ENCODE measurements at regions not wholly inside any gene's neighbourhood (a gene's known extent, or its start where the extent isn't known, plus 50 kb on each side); places are given as distances from the start of the nearest gene placed in this dataset.

DNA sequence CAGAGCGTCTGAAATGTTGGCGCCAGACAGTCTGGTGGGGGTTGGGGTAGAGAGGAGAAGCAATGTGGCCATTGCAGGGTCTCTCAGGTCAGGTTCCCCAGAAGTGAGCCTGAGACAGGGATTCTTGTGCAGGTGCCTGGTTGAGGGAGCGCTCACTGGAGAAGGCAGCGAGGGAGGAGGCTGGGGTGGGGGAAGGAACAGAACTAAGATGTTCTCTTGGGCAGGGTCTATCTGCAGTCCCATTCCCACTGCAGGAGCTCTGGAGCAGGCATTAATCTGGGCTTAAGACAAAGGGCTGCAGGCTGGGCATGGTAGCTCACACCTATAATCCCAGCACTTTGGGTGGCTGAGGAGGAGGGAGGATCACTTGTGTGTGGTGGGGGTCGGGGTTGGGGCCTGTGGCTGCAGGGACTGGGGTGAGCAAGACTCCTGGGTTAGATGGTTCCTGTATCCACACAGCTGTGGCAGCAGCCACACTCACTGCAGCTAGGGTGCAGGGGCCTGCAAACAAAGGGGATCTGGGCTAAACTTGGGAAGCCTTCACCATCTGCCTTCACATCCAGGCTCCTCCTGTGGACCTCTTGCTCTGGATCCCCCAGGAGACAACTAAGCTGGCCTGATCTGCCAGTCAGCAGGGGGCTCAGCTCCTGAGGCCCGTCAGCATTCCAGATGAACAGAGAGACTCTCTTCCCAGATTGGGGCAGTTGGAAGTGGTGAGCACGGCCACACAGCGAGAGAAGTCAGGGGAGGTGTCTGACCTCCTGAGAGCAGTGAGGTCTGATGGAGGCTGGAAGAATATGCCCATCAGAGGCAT lies 172.5 kb downstream of the ABHD5 start:
- no peak overlapping the region for H3K4me3 ChIP-seq
- intact Hi-C loops (cut with DNase I, micrococcal nuclease): no loop called here
- H3K4me1 ChIP-seq (ENCODE audit: low read depth): no peaks in the 10 kb centered on the region
- H3K36me3 ChIP-seq (ENCODE audit: low read depth): no peaks in the 10 kb centered on the region
- TF ChIP-seq, protein P1, sequence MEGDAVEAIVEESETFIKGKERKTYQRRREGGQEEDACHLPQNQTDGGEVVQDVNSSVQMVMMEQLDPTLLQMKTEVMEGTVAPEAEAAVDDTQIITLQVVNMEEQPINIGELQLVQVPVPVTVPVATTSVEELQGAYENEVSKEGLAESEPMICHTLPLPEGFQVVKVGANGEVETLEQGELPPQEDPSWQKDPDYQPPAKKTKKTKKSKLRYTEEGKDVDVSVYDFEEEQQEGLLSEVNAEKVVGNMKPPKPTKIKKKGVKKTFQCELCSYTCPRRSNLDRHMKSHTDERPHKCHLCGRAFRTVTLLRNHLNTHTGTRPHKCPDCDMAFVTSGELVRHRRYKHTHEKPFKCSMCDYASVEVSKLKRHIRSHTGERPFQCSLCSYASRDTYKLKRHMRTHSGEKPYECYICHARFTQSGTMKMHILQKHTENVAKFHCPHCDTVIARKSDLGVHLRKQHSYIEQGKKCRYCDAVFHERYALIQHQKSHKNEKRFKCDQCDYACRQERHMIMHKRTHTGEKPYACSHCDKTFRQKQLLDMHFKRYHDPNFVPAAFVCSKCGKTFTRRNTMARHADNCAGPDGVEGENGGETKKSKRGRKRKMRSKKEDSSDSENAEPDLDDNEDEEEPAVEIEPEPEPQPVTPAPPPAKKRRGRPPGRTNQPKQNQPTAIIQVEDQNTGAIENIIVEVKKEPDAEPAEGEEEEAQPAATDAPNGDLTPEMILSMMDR (IDR thresholded peaks at IDR 0.05): no peak
- H3K9me3 ChIP-seq: no peaks in the 10 kb centered on the region
- DNase-seq: no peak
- ATAC-seq: no peak

DNA sequence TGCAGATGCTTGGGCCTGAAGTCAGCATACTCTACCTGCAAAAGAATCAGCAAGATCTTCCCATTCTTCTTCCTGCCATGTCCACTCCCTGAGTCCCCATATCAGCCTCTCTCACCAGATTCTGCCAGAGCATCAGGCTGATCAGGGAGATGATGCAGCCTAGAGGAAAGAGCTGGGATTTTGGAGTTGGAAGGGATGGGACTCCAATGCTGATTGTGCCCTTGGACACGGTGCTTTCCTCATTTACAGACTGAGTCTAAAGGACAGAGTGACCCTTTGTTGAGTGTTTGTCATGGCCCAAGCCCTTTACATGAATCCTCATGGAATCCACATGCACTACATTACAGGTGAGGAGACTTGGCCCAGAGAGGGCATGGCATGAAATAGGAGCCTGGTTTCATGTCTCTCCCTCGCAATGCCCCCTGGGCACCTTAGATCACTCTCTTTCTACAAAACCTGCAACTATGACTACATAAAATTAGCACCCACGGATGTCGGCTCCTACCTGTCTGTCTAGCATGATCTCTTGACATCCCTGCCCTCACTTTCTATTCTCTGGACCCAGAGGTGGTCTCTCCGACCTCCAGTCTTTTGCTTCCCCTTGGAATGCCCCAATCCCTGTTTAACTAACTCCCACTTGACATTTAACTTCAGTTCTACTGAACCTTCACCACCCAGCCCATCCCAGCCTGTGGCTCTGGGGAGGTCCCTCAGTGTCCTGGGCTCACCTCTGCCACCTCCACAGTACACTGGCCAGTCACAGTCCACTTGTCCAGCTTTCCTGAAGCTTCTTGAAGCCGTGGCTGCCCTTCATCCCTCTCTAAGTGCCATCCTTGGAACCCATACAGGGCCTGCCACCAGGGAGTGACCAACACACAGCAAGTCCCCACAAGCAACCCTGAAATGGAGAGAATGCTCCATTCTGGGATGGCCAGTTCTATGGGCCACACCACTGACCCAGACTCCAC lies 173.5 kb downstream of the ABHD5 start:
- intact Hi-C loops (cut with DNase I, micrococcal nuclease): no loop called here
- TF ChIP-seq, protein P1 (IDR thresholded peaks at IDR 0.05): no peak
- Histone ChIP-seq H3K4me1 (ENCODE audit: low read depth) (no peaks in the 10 kb centered on the region), H3K9me3 (no peaks in the 10 kb centered on the region), H3K36me3 (ENCODE audit: low read depth) (no peaks in the 10 kb centered on the region), H3K4me3 (no peak overlapping the region)
- no peak for ATAC-seq
- no peak for DNase-seq

DNA sequence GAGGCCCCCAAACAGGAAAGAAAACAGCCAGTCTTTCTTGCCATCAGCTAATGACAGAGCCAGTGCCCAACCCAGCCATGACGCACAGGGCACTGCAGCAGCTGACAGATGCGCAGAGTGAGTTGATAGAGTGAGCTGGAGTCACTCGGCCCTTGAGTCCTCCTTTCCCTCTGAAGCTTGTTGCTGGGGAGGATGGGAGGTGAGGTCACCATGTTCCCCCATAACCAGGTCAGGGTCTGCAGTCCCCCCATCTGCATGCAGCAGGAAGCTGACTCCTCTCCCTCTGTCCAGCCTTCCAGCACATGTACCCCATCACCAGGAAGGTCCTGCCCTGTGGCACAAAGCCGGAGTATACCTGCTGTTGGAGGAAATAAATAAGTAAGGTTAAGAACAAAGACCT lies 174.6 kb downstream of the ABHD5 start:
- Histone ChIP-seq H3K4me1 (ENCODE audit: low read depth) (no peaks in the 10 kb centered on the region), H3K4me3 (no peak overlapping the region), H3K9me3 (no peaks in the 10 kb centered on the region), H3K36me3 (ENCODE audit: low read depth) (no peaks in the 10 kb centered on the region)
- TF ChIP-seq, protein P1 (IDR thresholded peaks at IDR 0.05): no peak
- ATAC-seq (no peak), DNase-seq (no peak)
- intact Hi-C loops (cut with DNase I, micrococcal nuclease): no loop called here

DNA sequence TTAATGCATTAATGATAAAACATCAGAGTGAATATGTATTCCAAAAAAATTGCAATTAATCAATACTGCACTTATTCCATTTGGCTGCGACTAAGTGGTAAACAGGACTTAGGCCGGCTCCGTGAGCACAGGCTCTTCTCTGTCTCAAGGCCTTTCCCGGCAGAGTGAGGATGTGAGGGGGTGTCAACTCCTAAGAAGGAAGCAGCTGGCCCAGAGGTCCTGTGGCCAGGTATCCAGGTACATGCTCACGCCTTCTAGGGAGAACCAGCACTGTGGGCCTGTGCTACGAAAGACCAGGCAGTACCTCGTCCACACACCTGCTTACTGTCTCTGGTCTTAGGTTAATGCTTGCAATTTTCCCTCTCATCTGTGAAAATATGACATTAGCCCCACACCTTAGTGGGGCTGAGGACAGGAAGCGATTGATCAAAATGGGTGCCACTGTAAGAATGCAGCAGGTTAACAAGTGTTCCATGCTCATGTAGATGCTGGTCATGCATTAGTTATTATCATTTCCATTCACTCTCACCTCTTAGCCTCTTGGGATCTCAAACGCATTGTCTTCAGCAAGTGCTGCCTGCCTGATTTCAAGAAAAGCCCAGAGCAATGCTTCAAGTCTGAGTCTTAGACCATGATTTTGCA lies 175.3 kb downstream of the ABHD5 start:
- ATAC-seq (no peak), DNase-seq (no peak)
- H3K4me3 ChIP-seq: no peak overlapping the region
- TF ChIP-seq, protein P1 (IDR thresholded peaks at IDR 0.05): no peak
- H3K9me3 ChIP-seq: no peaks in the 10 kb centered on the region
- no peaks in the 10 kb centered on the region for H3K4me1 ChIP-seq (ENCODE audit: low read depth)
- intact Hi-C loops (cut with DNase I, micrococcal nuclease): no loop called here
- no peaks in the 10 kb centered on the region for H3K36me3 ChIP-seq (ENCODE audit: low read depth)

DNA sequence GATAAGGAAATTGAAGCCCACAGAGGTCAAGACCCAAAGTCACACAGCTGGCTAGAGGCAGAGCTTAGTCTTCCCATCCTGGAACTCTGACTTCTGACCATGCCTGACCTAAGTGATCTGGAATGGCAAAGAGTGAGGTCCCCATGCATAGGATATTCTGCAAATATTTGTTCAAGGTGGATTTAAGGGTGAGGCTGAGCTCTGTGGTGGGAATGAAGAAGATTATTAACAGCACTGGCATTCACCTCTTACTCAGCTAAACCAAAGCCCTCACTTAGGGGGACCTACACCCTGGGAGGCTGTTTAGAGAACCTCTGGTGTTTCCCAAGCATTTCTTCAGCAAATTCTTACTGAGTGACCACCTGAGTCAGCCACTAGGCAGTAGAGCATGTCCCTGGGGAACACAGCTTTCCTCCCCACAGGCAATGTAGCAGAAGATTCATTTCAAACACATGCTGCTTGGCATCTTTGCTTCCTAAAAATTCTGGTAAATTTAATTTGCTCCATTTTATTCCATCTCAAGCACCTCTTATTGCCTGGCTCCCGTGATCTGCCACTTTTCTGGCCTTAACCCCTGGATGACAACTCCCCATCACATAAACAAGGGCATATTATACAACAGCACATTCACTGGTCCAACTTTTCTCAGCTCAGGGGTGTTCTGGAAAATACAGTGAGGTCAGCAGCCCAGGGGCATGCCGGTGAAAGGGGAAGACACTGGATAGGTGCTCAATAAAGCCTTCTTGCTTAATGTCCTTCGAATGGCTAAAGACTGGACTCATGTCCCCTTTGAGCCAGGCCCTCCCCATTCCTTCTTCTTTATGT lies 176.0 kb downstream of the ABHD5 start:
- H3K9me3 ChIP-seq: no peaks in the 10 kb centered on the region
- DNase-seq (no peak), ATAC-seq (no peak)
- H3K36me3 ChIP-seq (ENCODE audit: low read depth): no peaks in the 10 kb centered on the region
- TF ChIP-seq, protein P1 (IDR thresholded peaks at IDR 0.05): no peak
- H3K4me1 ChIP-seq (ENCODE audit: low read depth): no peaks in the 10 kb centered on the region
- intact Hi-C loops (cut with DNase I, micrococcal nuclease): no loop called here
- H3K4me3 ChIP-seq: no peak overlapping the region
